Right lobe of liver (tissue), 4 donors: ENCODE measurements at regions not wholly inside any gene's neighbourhood (a gene's known extent, or its start where the extent isn't known, plus 50 kb on each side); places are given as distances from the start of the nearest gene placed in this dataset.

Experiments
- POLR2A ChIP-seq: fragments of 450-650 bp; IDR thresholded peaks from one replicate; pipeline ENCODE4 v1.6.1; 2017; ENCODE audit warnings: antibody characterized with exemption, mild to moderate bottlenecking
- TF ChIP-seq, protein P1 (sequence below), 4 donors: fragments of 200-600 bp in 3 of 4; fragments of 450-650 bp in 1 of 4; IDR thresholded peaks; one replicate each; pipeline versions ENCODE4 v1.5.1 to v1.8.0; 2016 to 2022; ENCODE audit warnings: antibody characterized with exemption in 4 of 4, mild to moderate bottlenecking in 2 of 4
- donor health status: DM: no; HTN: no; CAD: no.
- donor health status: DM: no; HTN: no; CAD: no.
- donor health status: DM: no; HTN: yes; CAD: no.

DNA sequence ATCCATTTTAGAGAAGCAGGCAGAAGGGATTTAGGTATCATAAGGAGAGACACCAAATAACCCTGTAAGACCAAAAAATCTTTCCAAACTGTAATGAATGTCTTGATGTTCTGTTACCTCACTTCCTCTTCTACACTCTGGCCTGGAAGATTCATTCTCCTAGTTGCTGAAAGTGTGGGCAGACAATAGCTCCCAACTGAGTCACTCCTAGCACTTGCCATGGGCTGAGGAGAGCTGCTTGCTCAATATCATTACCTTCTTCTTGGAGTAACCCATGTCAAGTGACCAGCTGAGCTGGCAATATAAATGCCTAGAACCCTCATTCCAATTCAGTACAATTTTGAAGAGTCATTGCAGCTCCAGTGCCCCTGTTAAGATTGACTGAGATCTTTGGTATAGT lies 1985.5 kb upstream of the CDH6 start:
- TF ChIP-seq, protein P1, sequence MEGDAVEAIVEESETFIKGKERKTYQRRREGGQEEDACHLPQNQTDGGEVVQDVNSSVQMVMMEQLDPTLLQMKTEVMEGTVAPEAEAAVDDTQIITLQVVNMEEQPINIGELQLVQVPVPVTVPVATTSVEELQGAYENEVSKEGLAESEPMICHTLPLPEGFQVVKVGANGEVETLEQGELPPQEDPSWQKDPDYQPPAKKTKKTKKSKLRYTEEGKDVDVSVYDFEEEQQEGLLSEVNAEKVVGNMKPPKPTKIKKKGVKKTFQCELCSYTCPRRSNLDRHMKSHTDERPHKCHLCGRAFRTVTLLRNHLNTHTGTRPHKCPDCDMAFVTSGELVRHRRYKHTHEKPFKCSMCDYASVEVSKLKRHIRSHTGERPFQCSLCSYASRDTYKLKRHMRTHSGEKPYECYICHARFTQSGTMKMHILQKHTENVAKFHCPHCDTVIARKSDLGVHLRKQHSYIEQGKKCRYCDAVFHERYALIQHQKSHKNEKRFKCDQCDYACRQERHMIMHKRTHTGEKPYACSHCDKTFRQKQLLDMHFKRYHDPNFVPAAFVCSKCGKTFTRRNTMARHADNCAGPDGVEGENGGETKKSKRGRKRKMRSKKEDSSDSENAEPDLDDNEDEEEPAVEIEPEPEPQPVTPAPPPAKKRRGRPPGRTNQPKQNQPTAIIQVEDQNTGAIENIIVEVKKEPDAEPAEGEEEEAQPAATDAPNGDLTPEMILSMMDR (IDR thresholded peaks at IDR 0.05) = no peak
- TF ChIP-seq POLR2A = no peak
